OCI-LY7 (cell line): ENCODE measurements at regions not wholly inside any gene's neighbourhood (a gene's known extent, or its start where the extent isn't known, plus 50 kb on each side); places are given as distances from the start of the nearest gene placed in this dataset.
"Not testable (repeated sequence)": the region's sequence is repeated elsewhere in the genome, so short reads cannot be mapped to it uniquely, and the experiment has no call there.

Source experiments
- CTCF ChIP-seq: fragments of 200-600 bp; sonication (generic); conservative IDR thresholded peaks from 2 replicates; pipeline ENCODE4 v1.5.1; 2014; ENCODE audit warnings: mild to moderate bottlenecking, antibody characterized with exemption, low read length, moderate library complexity, mixed read lengths
- EZH2phosphoT487 ChIP-seq: fragments of 200-600 bp; sonication (generic); IDR thresholded peaks from 2 replicates; pipeline ENCODE4 v1.6.1; 2018; ENCODE audit warnings: low read depth, borderline replicate concordance, mild to moderate bottlenecking, mixed run types, antibody characterized with exemption, low read length, moderate library complexity, mixed read lengths

- TF ChIP-seq CTCF, EZH2phosphoT487: not testable (repeated sequence)
Measured at GRCh38 chr6:141869509-141869908, 263.2 kb upstream of the GJE1 start.
